ENCODE measurements at regions not wholly inside any gene's neighbourhood (a gene's known extent, or its start where the extent isn't known, plus 50 kb on each side); places are given as distances from the start of the nearest gene placed in this dataset.

GRCh38 chr2:78061301-78061700 is 539.1 kb upstream of the LRRTM4 start:
- Histone ChIP-seq H4K91ac (ENCODE audit: insufficient read depth, low read depth, low read length) (no peak overlapping the region), H3K27ac (ENCODE audit: insufficient read depth, low read length) (no peak overlapping the region), H3K36me3 (ENCODE audit: control insufficient read depth, insufficient read depth, low read length) (no peaks in the 10 kb centered on the region), H2AFZ (replicated peaks; ENCODE audit: low read length, poor library complexity) (no peak overlapping the region), H2BK120ac (ENCODE audit: low read depth, low read length) (no peak overlapping the region), H3K9me1 (ENCODE audit: insufficient read depth, low read length) (no peaks in the 10 kb centered on the region), H3K23ac (ENCODE audit: low read depth, low read length) (no peak overlapping the region), H2BK20ac (ENCODE audit: low read depth, low read length) (no peak overlapping the region), H4K8ac (ENCODE audit: low read depth in 2 of 2, low read length in 2 of 2) (no peak overlapping the region), H3K9me3 (ENCODE audit: control insufficient read depth, insufficient read depth, low read length) (peaks cover 22% of the 10 kb centered on the region), H3K14ac (replicated peaks; ENCODE audit: low read depth, low read length) (no peak overlapping the region), H3K4ac (ENCODE audit: low read depth, low read length) (no peak overlapping the region), H3K4me1 (ENCODE audit: control insufficient read depth, insufficient read depth, low read length) (no peaks in the 10 kb centered on the region), H3K56ac (ENCODE audit: extremely low read depth, insufficient read depth, low read length) (no peak overlapping the region), H4K5ac (ENCODE audit: low read depth, low read length) (no peak overlapping the region), H2AK9ac (replicated peaks; ENCODE audit: low read depth, low read length, poor library complexity) (no peak overlapping the region), H2BK5ac (ENCODE audit: low read depth, low read length, poor library complexity, severe bottlenecking) (no peak overlapping the region), H2BK15ac (ENCODE audit: low read depth, low read length) (no peak overlapping the region), H3K4me3 (ENCODE audit: insufficient read depth, low read depth, low read length) (no peak overlapping the region), H3K79me1 (ENCODE audit: low read depth in 1 of 2, low read length in 2 of 2) (no peaks in the 10 kb centered on the region), H3K27me3 (ENCODE audit: control insufficient read depth, insufficient read depth, low read length) (no peaks in the 10 kb centered on the region), H2AK5ac (ENCODE audit: low read depth, low read length) (no peak overlapping the region), H3K4me2 (ENCODE audit: low read depth, low read length) (no peak overlapping the region), H3K18ac (ENCODE audit: low read depth, low read length) (no peak overlapping the region), H4K20me1 (ENCODE audit: insufficient read depth, low read length) (no peaks in the 10 kb centered on the region), H3K9ac (ENCODE audit: low read depth, low read length) (no peak overlapping the region)
- dilution Hi-C loops (cut with HindIII; ENCODE audit: low sequenced_read_pairs, unreplicated experiment) = no loop called here
- CTCF ChIA-PET = no interaction called here
- no peak for DNase-seq
- BruUV-seq (replicated peaks) = no TSS peak
- intact Hi-C loops (cut with micrococcal nuclease) = no loop called here
- ATAC-seq (ENCODE audit: low read depth) = no peak
- in situ Hi-C loops (cut with MboI; ENCODE audit: low sequenced_read_pairs) = no loop called here
- 43% methylated on average over 1 of the region's 2 CpGs; no CpG with 5 or more reads in 1 of the 2 experiments for WGBS, 2 experiments (ENCODE audit: extremely low coverage in 2 of 2, insufficient read length in 1 of 2)
- POLR2A ChIA-PET (ENCODE audit: unreplicated experiment) = no interaction called here
- TF ChIP-seq MAFK (IDR thresholded peaks at IDR 0.05; ENCODE audit: low read depth, low read length) = no peak
- TF ChIP-seq CTCF (conservative IDR thresholded peaks at IDR 0.05; ENCODE audit: low read depth, low read length) = no peak
- TF ChIP-seq RFX5 (IDR thresholded peaks at IDR 0.05; ENCODE audit: low read depth, low read length) = no peak
- no peak for TF ChIP-seq POLR2A (IDR thresholded peaks at IDR 0.05; ENCODE audit: low read depth, low read length)
- no peak for TF ChIP-seq USF2 (IDR thresholded peaks at IDR 0.05; ENCODE audit: low read depth, low read length)
- TF ChIP-seq CEBPB (IDR thresholded peaks at IDR 0.05; ENCODE audit: low read depth, low read length) = no peak
- TF ChIP-seq MXI1 (IDR thresholded peaks at IDR 0.05; ENCODE audit: borderline replicate concordance, low read depth, low read length) = no peak
- no peak for TF ChIP-seq MAZ (IDR thresholded peaks at IDR 0.05; ENCODE audit: borderline replicate concordance, low read depth, low read length)
- no peak for TF ChIP-seq BHLHE40 (IDR thresholded peaks at IDR 0.05; ENCODE audit: low read depth, low read length)
- TF ChIP-seq CHD1 (IDR thresholded peaks at IDR 0.05; ENCODE audit: low read depth, low read length) = no peak

All from IMR-90 (cell line).